GM12872 (cell line): ENCODE measurements at regions not wholly inside any gene's neighbourhood (a gene's known extent, or its start where the extent isn't known, plus 50 kb on each side); places are given as distances from the start of the nearest gene placed in this dataset.

Experiments
- TF ChIP-seq, protein P1 (sequence below): IDR thresholded peaks from 3 replicates; pipeline ENCODE4 v1.5.1; 2011; ENCODE audit warnings: low read depth, mild to moderate bottlenecking, low read length, moderate library complexity; ENCODE audit not compliant: insufficient read depth

- TF ChIP-seq, protein P1, sequence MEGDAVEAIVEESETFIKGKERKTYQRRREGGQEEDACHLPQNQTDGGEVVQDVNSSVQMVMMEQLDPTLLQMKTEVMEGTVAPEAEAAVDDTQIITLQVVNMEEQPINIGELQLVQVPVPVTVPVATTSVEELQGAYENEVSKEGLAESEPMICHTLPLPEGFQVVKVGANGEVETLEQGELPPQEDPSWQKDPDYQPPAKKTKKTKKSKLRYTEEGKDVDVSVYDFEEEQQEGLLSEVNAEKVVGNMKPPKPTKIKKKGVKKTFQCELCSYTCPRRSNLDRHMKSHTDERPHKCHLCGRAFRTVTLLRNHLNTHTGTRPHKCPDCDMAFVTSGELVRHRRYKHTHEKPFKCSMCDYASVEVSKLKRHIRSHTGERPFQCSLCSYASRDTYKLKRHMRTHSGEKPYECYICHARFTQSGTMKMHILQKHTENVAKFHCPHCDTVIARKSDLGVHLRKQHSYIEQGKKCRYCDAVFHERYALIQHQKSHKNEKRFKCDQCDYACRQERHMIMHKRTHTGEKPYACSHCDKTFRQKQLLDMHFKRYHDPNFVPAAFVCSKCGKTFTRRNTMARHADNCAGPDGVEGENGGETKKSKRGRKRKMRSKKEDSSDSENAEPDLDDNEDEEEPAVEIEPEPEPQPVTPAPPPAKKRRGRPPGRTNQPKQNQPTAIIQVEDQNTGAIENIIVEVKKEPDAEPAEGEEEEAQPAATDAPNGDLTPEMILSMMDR = no peak
Observed at GRCh38 chr9:11275158-11275695, 662.4 kb upstream of the PTPRD start.

DNA sequence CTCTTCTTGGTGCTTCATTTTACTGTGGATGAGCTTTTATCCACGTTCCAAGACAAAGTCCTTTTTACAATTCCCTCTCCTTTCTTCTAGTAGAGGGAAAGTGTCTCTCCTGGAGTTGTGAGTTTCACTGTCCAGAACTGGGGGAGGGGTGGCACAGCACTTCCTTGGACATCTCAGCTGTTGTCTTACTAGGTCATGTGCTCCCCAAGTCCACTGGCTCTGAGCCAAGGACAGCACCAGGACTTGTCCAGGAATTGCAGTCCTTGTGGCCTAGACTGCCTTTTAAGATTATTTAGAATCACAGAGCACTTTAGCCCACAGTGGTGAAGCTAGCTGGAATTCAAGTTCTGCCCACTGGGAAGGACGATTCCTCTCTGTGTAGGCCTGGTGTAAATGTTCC lies 700.2 kb upstream of the PTPRD start:
- TF ChIP-seq, protein P1 = no peak

DNA sequence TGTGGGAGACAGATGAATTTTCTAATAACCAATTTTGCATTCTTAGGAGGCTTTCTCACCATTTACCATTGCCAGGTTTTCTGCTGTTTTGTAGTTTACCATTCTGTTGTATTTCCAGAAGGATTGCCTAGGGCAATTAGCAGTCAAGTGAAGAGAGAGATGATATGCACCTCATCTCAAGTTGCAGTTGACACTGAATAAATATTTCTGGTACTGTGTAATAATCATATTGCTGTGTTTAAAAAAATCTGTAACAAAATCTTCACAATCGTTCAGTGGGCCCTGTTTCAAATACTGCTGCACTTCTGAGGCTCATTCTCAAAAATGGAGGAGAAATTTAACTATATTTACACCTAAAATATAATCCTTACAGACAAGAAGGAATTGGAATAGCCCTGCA lies 706.1 kb upstream of the PTPRD start:
- TF ChIP-seq, protein P1 = no peak

- TF ChIP-seq, protein P1 = peak; percentile 52
Observed at GRCh38 chr9:11319538-11319937, 706.7 kb upstream of the PTPRD start.

- TF ChIP-seq, protein P1 = no peak
Observed at GRCh38 chr9:11320989-11321388, 708.2 kb upstream of the PTPRD start.

DNA sequence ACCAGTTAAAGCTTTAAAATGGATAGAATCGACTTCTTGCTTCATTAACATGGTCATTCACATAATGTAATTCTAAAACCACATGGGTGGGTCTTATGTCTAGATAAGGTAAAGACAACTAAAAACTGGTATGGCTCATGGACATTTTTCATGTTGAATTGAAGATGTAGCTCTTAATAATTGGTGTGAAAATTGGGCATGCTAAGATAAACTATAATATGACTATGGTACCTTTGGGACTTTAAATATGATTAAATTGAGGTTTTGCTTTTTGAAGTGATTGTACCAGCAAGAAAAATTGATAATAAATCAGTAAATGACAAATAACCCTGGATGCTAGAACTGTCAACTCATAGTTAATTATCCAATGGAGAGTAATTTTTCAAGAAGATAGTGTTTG lies 710.7 kb upstream of the PTPRD start:
- TF ChIP-seq, protein P1 = no peak

DNA sequence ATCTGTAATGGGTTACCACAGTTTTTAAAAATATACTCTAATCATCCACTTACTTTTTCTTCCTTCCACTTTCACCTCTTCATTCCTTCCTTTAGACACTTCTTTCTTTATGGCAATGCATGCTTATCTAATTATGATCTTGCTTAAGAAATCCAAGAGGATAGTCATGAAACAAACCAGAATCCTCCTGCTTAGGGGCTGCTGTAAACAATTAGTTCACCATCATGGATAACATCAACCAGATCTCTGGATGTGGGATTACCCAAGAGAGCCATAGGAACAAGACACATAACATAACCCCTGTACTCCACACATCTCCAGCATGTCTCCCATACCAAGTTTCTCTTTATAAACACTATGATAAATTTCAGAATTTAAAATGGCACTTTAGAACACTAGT lies 713.4 kb upstream of the PTPRD start:
- TF ChIP-seq, protein P1 = no peak
